CD4-positive, alpha-beta T cell treated with Interleukin-1 beta for 1 hour (primary cell): ENCODE measurements at regions not wholly inside any gene's neighbourhood (a gene's known extent, or its start where the extent isn't known, plus 50 kb on each side); places are given as distances from the start of the nearest gene placed in this dataset.
"Not testable (repeated sequence)": the region's sequence is repeated elsewhere in the genome, so short reads cannot be mapped to it uniquely, and the experiment has no call there.

Experiments
- DNase-seq, 2 donors: peaks; one replicate each; pipeline ENCODE4 v3.0.0-alpha.2; 2020 to 2022

GRCh38 chr9:38153152-38153909, 84.3 kb upstream of the SHB start:
- DNase-seq: no peak

GRCh38 chr9:38149647-38150046, 80.6 kb upstream of the SHB start:
- no peak for DNase-seq

GRCh38 chr9:38146844-38147243, 77.8 kb upstream of the SHB start:
- no peak for DNase-seq

- DNase-seq: no peak
Measured at GRCh38 chr9:38145526-38146053, 76.6 kb upstream of the SHB start.

- no peak for DNase-seq
Measured at GRCh38 chr9:38144421-38144820, 75.4 kb upstream of the SHB start.

GRCh38 chr9:38141746-38142591, 72.9 kb upstream of the SHB start:
- DNase-seq: no peak

GRCh38 chr9:38138276-38138675, 69.2 kb upstream of the SHB start:
- DNase-seq: no peak

- no peak for DNase-seq
Measured at GRCh38 chr9:38137342-38137741, 68.3 kb upstream of the SHB start.

GRCh38 chr9:38136386-38136785, 67.4 kb upstream of the SHB start:
- DNase-seq: no peak

- DNase-seq: no peak
Measured at GRCh38 chr9:38134611-38135237, 65.7 kb upstream of the SHB start.

GRCh38 chr9:38133595-38133994, 64.6 kb upstream of the SHB start:
- no peak for DNase-seq

- no peak for DNase-seq
Measured at GRCh38 chr9:38132956-38133355, 63.9 kb upstream of the SHB start.

- no peak for DNase-seq
Measured at GRCh38 chr9:38131729-38132128, 62.7 kb upstream of the SHB start.

GRCh38 chr9:38130724-38131123, 61.7 kb upstream of the SHB start:
- no peak for DNase-seq

- no peak for DNase-seq
Measured at GRCh38 chr9:38129366-38129765, 60.3 kb upstream of the SHB start.

GRCh38 chr9:38128752-38129270, 59.8 kb upstream of the SHB start:
- DNase-seq: no peak

- DNase-seq: no peak
Measured at GRCh38 chr9:38127271-38127839, 58.3 kb upstream of the SHB start.

- no peak for DNase-seq
Measured at GRCh38 chr9:38126730-38127129, 57.7 kb upstream of the SHB start.

- DNase-seq: no peak
Measured at GRCh38 chr9:38125889-38126288, 56.9 kb upstream of the SHB start.

GRCh38 chr9:38123359-38123758, 54.3 kb upstream of the SHB start:
- not testable (repeated sequence) for DNase-seq

- DNase-seq: no peak
Measured at GRCh38 chr9:38120961-38121360, 51.9 kb upstream of the SHB start.

- no peak for DNase-seq
Measured at GRCh38 chr9:38119560-38120236, 50.7 kb upstream of the SHB start.
